Ascending aorta (tissue), 2 donors: ENCODE measurements at regions not wholly inside any gene's neighbourhood (a gene's known extent, or its start where the extent isn't known, plus 50 kb on each side); places are given as distances from the start of the nearest gene placed in this dataset.

Experiments used
- DNase-seq, 2 donors: peaks; one replicate each; pipeline ENCODE4 v3.0.0-alpha.2; 2019; ENCODE audit warnings: low spot score in 2 of 2
- H3K27ac ChIP-seq, 2 donors: fragments of 200-600 bp; sonication (generic); one replicate each; pipeline ENCODE4 v1.5.1; 2016 to 2017; ENCODE audit warnings: mild to moderate bottlenecking in 1 of 2
- H3K27me3 ChIP-seq: fragments of 200-600 bp; sonication (generic); one replicate; pipeline ENCODE4 v1.5.1; 2017
- H3K36me3 ChIP-seq, 2 donors: fragments of 200-600 bp; sonication (generic); one replicate each; pipeline ENCODE4 v1.5.1; 2016
- H3K4me1 ChIP-seq, 2 donors: fragments of 200-600 bp; sonication (generic); one replicate each; pipeline ENCODE4 v1.5.1; 2016 to 2017; ENCODE audit warnings: mild to moderate bottlenecking in 1 of 2
- H3K4me3 ChIP-seq, 2 donors: fragments of 200-600 bp; sonication (generic); one replicate each; pipeline ENCODE4 v1.5.1; 2016 to 2017; ENCODE audit warnings: mild to moderate bottlenecking in 1 of 2
- H3K9me3 ChIP-seq, 2 donors: fragments of 200-600 bp; sonication (generic); one replicate each; pipeline ENCODE4 v1.5.1; 2016
- intact Hi-C: fragments of 100-400 bp; cut with DNase I; formaldehyde crosslinking; loops from one replicate; pipeline ENCODE4 v1.15.1; 2023
- TF ChIP-seq, protein P1 (sequence below), 3 experiments: fragments of 200-600 bp in 2 of 3; fragments of 450-650 bp in 1 of 3; sonication (generic) in 2 of 3; IDR thresholded peaks; one replicate each; pipeline ENCODE4 v1.5.1; 2016 to 2019; ENCODE audit warnings: antibody characterized with exemption in 3 of 3, mild to moderate bottlenecking in 1 of 3, moderate library complexity in 1 of 3

DNA sequence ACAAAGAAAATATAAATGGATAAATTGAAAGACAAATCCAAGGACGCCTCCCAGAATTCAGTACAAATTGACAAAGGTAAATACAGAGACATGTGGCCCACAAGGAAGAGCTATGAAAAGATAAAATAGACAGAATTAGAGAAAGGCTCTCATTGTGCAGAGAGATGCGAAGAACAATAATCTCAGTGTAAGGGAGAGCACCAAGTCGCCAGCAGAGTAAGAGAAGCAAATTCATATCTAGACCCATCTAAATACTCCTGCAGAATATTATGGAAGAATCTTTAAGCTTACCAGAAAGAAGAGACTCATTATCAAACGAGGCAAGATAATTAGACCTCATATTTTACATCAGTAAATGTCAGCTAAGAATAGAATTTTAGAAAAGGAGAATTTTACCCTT lies 101.7 kb upstream of the ITGA1 start:
- Histone ChIP-seq H3K4me1 (peaks cover 0 to 5% of the 10 kb centered on the region in 2 donors), H3K9me3 (no peaks in the 10 kb centered on the region), H3K36me3 (no peaks in the 10 kb centered on the region), H3K4me3 (no peak overlapping the region), H3K27ac (no peak overlapping the region), H3K27me3 (no peaks in the 10 kb centered on the region)
- intact Hi-C loops: no loop called here
- DNase-seq: no peak
- TF ChIP-seq, protein P1, sequence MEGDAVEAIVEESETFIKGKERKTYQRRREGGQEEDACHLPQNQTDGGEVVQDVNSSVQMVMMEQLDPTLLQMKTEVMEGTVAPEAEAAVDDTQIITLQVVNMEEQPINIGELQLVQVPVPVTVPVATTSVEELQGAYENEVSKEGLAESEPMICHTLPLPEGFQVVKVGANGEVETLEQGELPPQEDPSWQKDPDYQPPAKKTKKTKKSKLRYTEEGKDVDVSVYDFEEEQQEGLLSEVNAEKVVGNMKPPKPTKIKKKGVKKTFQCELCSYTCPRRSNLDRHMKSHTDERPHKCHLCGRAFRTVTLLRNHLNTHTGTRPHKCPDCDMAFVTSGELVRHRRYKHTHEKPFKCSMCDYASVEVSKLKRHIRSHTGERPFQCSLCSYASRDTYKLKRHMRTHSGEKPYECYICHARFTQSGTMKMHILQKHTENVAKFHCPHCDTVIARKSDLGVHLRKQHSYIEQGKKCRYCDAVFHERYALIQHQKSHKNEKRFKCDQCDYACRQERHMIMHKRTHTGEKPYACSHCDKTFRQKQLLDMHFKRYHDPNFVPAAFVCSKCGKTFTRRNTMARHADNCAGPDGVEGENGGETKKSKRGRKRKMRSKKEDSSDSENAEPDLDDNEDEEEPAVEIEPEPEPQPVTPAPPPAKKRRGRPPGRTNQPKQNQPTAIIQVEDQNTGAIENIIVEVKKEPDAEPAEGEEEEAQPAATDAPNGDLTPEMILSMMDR (IDR thresholded peaks at IDR 0.05): no peak

DNA sequence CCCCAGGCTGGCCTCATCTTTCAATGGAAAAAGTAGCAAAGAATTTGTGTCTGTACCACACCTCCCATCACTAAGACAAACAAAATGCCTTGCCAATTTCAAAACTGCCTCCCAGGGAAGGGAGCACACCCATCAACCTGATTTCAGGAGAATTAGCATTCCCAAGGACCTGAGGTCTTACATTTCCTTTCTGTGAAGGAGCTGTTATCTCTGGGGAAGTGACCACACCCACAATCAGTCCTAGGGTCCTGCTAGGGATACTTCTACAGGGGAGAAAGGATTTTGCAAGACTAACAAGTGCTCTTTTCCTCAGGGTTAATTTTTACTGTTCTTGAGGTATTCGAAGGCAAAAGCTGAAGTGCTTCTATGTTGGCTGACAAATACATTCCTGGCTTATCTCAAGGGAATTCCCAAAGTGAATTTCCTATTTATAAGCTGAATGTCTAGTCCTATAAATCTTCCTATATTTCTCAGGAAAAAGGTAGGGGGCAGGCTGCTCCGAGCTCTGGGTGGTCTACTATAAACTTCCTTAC lies 97.4 kb upstream of the ITGA1 start:
- intact Hi-C loops: loop anchor here (5.0 to 10.0 kb wide), 2 partner anchors 97 to 404 kb away; partner anchors contain the start of genes ITGA1 and PELO

DNA sequence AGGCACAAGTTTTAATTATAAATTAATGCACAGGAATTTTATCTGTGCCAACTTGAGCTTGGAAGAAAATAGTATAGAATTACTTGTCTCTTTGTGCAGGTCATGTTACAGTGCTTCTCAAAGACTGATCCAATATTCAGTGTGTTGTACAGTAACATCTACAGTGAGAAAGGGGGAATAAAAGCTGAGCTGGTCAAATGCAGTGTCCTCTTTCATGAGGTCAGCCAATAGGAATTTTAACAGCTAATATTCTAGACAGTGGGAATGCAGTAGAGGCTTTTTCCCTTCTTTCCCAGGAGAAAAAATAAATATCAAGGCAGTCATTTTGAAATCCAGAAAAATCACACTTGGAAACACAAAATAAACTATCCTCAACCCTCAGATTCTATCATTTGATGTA lies 95.7 kb upstream of the ITGA1 start:
- no peak overlapping the region for H3K27ac ChIP-seq
- H3K4me3 ChIP-seq: no peak overlapping the region
- peaks cover 0 to 29% of the 10 kb centered on the region in 2 donors for H3K4me1 ChIP-seq
- H3K27me3 ChIP-seq: no peaks in the 10 kb centered on the region
- no peaks in the 10 kb centered on the region for H3K36me3 ChIP-seq
- no peak for DNase-seq
- TF ChIP-seq, protein P1 (IDR thresholded peaks at IDR 0.05): no peak
- intact Hi-C loops: loop anchor here (5.0 to 10.0 kb wide), 2 partner anchors 95 to 403 kb away; partner anchors contain the start of genes ITGA1 and PELO
- H3K9me3 ChIP-seq: no peaks in the 10 kb centered on the region

More for the DNA sequence above, 97.4 kb upstream of the ITGA1 start:
- Histone ChIP-seq H3K9me3 (no peaks in the 10 kb centered on the region), H3K4me1 (peaks cover 0 to 16% of the 10 kb centered on the region in 2 donors), H3K27me3 (no peaks in the 10 kb centered on the region), H3K36me3 (no peaks in the 10 kb centered on the region), H3K4me3 (no peak overlapping the region), H3K27ac (peak overlapping the region in 1 of 2 donors; percentile 19)
- DNase-seq: no peak
- TF ChIP-seq, protein P1 (IDR thresholded peaks at IDR 0.05): no peak

DNA sequence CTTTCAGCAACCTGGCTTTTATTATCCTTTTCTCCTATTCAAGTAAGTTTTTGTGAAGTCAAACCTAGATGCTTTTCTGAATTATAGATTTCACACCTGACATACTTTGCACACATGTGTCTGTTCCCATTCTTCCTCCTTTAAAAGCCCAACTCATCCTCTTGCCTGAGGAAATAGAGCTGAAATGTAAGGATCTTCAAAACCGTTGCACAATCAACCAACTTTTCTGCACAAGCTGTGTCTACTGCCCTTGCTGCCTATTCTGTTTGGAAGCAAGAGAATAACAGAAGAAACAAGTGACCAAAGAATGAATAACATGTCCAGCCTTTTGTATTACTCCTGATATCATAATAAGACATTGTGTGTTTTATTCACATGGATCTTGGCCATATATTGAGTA lies 95.1 kb upstream of the ITGA1 start:
- H3K36me3 ChIP-seq: no peaks in the 10 kb centered on the region
- H3K4me1 ChIP-seq: peaks cover 0 to 29% of the 10 kb centered on the region in 2 donors
- TF ChIP-seq, protein P1 (IDR thresholded peaks at IDR 0.05): no peak
- intact Hi-C loops: loop anchor here (5.0 to 10.0 kb wide), 2 partner anchors 95 to 402 kb away; partner anchors contain the start of genes ITGA1 and PELO
- no peaks in the 10 kb centered on the region for H3K27me3 ChIP-seq
- no peaks in the 10 kb centered on the region for H3K9me3 ChIP-seq
- DNase-seq: no peak
- H3K4me3 ChIP-seq: no peak overlapping the region
- no peak overlapping the region for H3K27ac ChIP-seq

DNA sequence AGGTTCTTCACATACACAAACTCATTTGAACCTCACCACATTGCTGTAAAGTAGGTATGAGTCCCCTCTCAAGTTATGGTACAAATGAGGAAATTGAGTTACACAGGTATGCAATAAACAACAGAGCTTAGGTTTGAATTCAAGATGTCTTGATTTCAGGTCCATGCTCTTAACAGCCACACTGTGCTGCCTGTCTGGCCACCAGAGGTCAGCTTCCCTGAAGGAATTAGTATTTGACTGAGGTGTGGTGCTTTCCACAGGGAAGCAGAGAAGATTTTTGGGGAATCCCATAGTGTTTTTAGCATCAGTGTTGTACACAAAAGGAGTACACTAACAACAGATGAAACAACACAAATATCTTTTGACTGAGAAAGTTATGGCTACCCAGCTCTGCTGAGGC lies 94.4 kb upstream of the ITGA1 start:
- TF ChIP-seq, protein P1 (IDR thresholded peaks at IDR 0.05): peak; percentile 41 to 67 (median 54)
- DNase-seq: no peak

More for the DNA sequence above, 94.4 kb upstream of the ITGA1 start:
- Histone ChIP-seq H3K27ac (no peak overlapping the region), H3K9me3 (no peaks in the 10 kb centered on the region), H3K36me3 (no peaks in the 10 kb centered on the region), H3K4me3 (no peak overlapping the region), H3K4me1 (peaks cover 0 to 29% of the 10 kb centered on the region in 2 donors), H3K27me3 (no peaks in the 10 kb centered on the region)
- intact Hi-C loops: loop anchor here (5.0 to 10.0 kb wide), 2 partner anchors 94 to 402 kb away; partner anchors contain the start of genes ITGA1 and PELO
